ENCODE measurements at regions not wholly inside any gene's neighbourhood (a gene's known extent, or its start where the extent isn't known, plus 50 kb on each side); places are given as distances from the start of the nearest gene placed in this dataset.

DNA sequence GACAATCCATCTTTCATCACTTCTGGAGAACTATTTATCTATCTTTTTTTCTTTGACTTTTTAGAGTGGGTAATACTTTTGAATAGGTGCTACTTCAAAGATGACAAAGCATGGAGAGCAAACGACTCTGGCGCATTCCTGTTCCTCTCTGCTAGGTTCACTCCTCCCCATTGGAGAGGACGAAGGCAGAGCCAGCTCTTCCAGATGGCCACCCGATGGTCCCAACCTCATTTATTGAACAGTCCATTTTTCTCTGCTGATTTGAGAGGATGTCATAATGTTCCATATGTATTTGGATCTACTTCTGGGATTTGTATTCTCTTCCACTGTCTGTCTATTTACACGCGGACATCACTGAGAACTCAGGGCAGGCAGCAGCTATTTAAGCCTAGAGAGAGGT is 284.3 kb upstream of the CXCR4 start:
- DNase-seq (ENCODE audit: low spot score), result no peak

DNA sequence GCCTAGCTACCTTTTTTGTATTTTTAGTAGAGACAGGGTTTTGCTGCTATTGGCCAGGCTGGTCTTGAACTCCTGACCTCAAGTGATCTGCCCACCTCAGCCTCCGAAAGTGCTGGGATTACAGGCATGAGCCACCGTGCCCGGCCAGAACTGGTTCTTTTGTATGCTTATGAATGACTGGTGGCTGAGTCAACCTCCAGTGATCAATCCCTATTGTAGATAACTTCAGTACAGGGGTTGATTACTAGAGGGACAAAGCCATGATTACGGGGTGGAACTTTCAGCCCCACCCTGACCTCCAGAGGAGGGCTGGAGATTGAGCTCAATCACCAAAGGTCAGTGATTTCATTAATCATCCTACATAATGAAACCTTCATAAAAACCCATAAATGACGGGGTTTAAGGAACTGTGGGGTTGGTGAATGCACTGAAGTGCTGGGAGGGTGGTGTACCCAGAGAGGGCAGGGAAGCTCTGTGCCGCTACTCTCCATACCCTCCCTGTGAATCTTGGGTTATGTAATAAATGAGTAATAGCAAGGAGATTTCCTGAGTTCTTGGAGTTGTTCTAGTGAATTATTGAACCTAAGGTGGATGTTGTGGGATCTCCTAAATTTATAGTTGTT is 281.8 kb upstream of the CXCR4 start:
- DNase-seq (ENCODE audit: low spot score), result no peak

DNA sequence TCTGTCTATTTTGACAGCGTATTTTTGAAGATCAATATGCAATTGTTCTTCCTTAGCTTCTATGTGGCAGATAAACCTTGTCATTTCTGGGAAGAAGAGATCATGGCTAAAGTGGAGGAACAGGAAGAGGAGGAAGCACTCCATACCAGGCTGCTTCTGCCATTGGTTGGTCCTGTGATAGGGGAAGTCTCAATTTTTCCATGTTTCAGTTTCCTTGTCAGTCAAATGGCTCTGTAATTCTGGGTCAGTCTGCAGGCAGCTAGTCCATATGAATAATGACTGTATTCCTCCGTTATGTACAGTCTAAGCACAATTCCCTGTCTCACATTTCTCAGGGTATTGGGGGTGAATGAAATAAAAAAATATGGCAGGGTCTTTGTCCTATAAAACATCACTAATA is 277.6 kb upstream of the CXCR4 start:
- DNase-seq (ENCODE audit: low spot score), result no peak

DNA sequence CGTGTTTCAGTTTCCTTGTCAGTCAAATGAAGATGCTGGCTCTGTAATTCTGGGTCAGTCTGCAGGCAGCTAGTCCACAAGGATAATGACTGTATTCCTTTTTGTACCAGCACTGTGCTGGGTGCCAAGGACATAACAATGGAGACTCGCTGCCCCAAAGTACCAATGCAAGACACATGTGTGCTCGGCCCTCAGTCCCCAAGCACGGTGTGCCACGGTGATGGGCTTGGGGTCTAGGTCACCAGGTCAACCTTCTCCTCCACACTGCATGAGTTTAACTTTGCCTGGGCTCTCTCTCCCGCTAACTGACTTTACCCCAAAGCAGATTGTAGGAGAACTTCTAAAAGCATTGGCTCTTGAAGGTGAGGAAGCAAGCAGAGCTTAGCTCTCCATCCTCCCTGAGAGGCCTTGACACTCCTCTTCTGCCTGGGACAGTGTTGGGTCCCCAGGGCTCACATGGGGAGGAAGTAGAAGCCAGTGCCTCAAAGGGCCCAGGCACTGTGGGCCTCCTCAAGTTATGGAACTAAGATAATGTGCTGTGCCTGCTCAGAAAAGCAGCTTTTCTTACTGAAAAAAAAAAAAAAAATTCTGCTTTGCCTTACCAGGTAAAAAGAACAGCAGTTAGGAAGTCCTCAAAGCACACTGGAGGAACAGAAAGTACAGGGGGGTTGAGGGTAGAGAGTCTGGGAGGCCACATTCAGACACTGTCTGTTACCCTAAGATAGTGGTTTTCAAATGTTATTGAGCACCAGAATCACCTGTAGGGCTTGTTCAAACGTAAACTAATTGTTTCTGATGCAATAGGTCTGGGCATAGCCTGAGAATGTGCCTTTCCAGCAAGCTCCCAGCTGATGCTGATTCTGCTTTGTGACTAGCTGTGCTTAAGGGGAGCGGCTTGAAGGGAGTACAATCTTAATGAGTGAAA is 276.4 kb upstream of the CXCR4 start:
- no peak for DNase-seq (ENCODE audit: low spot score)

DNA sequence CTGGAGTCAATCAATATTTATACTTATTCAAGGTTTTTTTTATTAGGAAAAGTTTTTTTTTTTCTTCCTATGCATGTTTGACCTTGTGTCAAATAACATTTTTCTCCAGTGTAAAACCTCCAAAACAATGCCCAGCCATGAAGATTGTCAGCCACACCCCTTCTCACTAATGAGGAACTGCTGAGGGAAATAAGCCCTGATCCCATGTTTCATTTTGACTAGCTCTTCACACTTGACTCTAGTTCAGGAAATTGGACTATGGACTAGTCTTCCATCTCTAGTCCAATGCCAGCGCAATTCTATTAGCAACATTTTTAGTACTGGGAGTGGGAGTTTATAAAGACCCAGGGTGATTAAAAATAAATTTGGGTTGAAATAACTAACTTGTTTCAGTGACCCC is 275.6 kb upstream of the CXCR4 start:
- no peak for DNase-seq (ENCODE audit: low spot score)

DNA sequence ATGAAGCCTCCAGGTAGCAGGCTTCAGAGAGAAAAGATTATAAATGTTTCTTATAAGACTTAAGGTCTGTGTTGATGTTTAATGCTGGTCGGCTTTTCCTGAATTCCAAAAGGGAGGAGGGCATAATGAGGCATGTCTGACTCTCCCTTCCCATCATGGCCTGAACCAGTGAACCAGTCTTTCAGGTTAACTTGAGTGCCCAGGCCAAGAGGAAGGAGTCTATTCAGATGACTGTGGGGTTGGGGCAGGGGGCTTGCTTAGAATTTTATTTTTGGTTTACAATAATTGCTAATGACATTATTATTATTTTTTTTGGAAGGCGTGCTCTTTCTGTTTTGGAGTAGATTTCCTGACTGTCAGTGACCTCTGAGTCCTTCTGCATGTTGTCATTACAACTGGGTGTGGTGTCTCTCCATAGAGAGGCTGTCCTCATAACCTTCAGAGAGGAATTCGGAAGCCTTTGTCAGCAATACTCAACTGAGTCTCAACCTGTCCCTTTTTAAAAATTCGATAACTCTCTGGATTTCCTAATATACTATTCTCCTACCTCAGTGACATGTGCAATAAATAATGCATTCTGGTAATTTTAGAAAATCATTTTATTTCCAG is 275.1 kb upstream of the CXCR4 start:
- no peak for DNase-seq (ENCODE audit: low spot score)

DNA sequence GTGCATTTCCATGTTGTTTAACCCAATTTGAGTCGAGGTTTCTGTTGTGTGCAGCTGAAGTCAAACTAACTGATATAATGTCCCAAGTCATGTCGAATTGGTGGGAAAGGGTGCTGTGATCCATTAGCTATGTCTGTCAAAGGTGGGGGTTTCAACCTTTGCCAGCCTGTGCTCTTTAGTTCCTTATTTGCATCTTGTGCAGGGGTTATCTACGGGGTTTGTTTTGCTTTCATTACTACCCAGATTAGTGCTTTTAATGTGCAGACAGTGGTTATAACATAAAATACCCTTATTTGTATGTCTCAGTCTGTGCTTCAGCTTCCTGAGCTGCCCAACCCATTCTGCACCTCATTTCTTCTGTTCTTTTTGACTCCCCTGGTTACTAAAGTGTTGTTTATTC is 271.9 kb upstream of the CXCR4 start:
- no peak for DNase-seq (ENCODE audit: low spot score)

DNA sequence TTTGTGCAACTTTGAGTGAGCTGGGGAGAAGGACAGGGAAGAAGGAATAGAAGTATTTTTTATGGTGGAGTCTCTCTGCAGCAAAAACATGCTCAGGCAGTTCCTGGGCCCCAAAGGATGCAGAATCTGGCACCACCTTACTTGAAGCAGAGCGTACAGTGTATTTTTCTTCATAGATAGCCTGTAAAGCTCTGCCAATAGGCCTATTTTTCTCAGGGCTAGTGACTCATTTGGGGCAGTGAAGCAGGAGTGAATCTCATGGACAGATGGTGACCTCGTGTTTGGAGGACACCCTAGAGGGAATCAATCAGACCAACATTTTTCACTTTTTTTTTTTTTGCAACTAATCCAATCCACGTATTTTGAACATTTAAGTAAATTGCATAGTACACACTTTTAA is 268.1 kb upstream of the CXCR4 start:
- no peak for DNase-seq (ENCODE audit: low spot score)

DNA sequence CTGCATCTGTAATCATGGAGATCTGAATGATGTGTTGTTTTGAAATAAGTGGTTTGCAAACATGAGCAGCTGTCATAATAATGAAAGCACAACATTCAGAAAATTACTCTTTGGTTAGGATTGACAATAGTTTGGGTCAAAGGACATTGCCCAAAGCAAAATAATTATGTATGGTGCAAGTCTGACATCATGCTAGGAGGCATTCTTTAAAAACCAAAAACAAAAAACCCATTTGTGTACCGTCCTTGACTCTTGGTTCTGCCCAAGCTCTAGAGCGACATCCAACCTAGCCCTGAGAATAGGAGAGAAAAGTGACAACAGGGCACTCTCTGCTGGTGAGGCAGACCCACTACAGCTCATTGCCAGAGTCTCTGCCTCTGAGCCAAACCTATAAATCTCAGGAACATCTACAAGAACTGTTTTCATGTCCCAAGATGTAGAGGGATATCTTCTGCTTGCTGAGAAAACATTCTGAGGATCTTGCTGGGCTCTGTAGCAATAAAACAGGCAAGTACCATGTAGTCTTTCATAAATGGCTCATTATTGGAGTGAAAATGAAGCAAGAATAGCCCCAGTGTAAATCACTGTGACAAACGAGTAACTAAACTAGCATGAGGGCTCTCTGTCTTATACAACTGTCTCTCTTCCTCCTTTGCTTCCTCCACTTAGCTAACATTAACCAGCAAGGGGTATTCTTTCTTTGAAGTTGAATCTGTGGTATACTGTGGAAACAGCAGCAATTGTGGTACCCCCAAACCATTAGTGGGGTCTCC is 266.8 kb upstream of the CXCR4 start:
- DNase-seq (ENCODE audit: low spot score), result peak; percentile 63

DNA sequence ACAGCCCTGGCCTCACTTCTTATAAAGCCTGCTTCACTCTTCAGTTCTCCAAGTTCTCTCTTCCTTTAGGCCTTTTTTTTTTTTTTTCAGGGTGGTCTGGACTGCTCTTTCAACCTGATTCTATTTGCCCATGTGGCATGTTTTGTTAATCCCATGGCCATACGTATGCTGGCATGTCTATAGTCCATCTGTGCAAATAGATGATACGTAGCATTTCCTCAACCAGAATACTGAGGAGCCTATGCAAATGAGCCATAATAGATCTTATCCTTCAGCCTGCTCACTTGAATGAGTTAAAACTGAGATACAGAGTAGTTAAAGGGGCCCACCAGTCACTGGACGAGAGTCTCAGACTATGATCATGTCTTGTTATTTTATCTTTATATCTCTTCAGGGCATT is 265.2 kb upstream of the CXCR4 start:
- DNase-seq (ENCODE audit: low spot score), result no peak

DNA sequence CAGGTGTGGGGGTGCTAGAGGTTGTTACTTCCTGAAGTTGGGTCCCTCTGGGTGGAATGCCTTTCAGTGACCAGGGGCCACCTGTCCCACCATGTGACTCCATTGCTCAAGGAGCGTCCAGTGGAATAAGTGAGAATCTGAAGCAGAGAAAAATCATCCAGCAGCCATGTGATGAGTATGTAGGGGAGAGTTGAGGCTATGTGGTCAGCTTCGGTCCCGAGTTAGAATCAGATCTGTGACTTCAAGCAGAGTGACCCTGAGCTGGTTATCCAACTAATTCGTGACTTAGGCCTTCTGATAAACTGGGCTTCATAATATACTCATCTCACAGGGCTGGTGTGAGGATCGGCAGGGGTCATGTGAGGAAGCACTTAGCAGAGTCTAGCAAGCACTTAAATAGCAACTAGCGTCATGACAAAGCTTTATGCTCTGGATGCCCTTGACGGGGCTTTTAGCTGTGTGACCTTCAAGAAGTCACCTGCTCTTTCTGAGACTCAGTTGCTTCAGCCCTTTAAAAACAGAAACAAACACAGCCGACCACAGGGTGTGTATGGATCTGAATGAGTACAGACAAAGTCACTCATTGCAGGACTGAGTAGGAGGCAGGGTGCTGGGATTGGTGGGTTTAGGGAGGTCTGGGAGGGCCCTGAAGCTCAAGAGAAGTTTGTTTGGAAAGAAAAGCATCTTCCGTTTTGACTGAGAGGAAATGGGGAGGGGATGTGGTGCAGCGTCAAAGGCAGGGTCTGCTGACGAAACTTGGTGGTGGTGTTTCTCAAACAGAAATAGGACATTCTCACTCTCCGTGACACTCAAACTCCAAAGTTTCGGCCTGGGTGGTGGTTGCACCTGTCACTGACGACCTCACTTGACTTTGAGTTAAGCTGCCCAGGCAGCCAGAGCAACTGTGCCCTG is 264.0 kb upstream of the CXCR4 start:
- DNase-seq (ENCODE audit: low spot score), result no peak

DNA sequence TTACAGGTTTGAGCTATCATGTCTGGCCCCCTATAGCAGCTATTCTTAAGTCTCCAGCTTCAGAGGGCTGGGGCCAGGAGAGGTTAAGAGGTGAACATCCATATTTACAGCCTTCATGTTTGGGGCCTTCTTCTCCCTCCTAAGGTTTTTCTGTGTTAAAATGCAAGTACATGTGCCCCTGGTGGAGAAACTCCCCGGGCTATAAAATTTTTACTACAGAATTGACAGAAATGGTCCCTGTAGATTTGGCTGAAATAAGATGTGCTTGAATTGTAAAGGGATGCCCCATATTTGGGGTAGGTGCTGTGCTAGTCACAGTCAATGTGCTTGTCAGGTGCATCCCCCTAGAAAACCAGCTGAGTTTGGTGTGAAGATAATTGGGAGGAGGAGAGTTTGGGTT is 263.3 kb upstream of the CXCR4 start:
- no peak for DNase-seq (ENCODE audit: low spot score)

DNA sequence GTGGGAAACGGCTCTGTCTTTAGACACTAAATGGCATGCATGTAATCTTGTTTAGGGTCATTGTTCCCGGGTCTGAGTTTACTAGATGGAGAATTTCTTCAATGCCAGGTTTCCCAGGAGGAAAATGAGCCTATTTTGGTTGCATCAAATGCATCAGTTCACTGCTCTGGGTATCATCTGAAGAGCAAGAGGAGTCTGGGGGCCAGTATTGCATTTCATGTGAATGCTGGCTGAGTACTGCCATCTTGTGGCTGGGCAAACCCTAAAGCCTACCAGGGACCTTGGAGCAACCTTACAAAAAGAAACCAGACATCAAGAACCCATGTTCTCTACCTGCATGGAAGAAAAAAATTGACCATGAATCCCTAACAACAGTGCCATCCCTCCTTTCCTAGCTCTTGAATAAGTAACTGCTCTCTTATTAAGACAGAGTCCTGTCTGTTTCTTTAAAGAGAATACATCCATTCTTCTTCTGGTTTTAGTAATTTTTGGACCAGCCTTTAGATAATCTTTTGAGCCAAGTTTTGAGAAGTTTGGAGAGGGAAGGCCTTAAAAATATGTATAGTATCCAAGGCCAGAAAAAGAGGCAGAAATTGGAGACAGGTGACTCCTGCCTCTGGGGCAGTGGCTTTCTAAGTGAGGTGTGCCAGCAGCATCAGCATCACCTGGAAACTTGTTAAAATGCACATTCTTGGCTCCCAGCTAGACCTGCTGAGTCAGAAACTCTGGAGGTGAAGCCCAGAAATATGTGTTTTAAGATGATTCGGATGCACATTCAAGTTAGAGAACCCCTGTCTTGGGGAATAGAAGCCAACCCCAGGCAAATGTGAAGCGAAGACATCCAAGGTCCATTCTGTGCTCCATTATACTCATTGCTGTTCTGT is 261.0 kb upstream of the CXCR4 start:
- peak; percentile 67 for DNase-seq (ENCODE audit: low spot score)

DNA sequence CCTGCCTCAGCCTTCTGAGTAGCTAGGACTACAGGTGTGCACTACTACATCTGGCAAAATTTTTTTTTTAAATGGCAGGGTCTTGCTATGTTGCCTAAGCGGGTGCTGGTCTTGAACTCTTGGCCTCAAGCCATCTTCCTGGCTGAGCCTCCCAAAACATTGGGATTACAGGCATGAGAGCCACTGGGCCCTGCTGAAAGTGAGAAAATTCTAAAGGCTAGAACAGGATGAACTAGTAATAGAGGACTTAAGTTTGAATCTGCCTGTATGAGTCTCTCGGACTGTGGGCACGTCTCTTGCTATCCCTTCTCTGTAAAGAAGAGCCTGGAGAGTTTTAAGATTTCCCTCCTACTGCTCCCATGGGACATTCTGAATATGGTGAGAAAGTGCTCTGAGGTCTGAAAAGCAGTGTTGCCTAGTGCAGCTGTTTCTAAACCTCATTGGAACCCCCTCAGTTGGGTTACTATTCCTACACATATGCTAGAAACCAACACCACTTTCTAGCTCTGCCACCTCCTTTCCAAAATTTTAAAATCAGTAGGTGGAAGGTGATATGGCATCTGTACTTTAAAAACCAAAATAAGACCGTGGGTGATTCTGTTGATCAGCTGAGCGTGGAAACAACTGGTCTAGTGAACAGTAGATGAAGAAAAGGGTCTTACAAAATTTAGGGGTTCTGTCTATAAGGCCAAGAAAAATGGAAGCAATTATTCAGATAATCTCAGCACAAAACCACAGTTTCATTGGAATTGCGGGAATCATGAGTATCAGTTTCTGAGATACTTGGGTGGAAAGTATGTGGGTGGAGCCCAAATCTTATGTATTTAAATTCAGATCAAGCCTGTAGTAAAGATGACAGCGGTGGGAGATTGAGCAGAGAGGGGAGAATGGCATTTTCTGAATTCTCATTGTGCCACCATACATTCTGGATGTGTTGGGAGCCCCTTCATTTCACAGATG is 259.8 kb upstream of the CXCR4 start:
- DNase-seq (ENCODE audit: low spot score), result no peak

DNA sequence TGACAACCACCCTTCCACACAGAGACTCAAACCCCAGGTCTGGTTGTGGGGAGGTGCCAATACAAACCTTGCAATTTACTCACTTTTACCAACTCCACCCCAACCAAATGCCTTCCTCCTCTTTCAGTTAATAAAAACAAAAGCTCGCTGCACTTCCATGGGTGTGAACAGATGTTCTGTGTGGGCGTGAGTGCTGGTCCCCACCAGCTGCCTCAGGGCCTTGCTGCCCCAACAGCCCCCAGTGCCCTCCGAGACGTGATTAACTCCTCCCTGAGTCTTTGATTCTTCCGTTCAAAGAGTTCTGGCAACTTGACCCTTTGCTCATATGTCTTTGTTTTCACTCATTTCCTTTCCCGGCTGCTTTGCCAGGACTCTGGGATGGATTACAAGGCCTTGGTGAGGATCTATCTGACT is 258.9 kb upstream of the CXCR4 start:
- DNase-seq (ENCODE audit: low spot score), result peak; percentile 31

DNA sequence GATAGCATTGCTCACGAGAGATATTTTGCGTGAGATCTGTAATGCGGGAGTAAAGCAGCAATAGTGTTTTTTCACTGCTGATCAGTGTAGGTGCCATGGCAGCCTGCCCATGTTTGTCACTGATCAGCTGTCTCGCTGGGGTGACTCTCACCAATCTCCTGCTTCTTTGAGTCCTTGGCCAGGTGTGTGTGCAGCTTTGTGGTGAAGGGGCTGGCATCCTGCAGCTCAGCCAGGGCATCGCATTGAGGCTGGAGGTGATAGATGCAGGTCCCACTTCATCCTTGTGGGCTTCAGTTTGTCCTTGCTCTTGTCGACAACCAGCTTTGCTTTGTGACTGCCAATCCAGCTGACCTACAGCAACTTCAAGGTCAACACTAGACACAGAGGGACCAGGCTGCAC is 258.3 kb upstream of the CXCR4 start:
- DNase-seq (ENCODE audit: low spot score), result no peak

DNA sequence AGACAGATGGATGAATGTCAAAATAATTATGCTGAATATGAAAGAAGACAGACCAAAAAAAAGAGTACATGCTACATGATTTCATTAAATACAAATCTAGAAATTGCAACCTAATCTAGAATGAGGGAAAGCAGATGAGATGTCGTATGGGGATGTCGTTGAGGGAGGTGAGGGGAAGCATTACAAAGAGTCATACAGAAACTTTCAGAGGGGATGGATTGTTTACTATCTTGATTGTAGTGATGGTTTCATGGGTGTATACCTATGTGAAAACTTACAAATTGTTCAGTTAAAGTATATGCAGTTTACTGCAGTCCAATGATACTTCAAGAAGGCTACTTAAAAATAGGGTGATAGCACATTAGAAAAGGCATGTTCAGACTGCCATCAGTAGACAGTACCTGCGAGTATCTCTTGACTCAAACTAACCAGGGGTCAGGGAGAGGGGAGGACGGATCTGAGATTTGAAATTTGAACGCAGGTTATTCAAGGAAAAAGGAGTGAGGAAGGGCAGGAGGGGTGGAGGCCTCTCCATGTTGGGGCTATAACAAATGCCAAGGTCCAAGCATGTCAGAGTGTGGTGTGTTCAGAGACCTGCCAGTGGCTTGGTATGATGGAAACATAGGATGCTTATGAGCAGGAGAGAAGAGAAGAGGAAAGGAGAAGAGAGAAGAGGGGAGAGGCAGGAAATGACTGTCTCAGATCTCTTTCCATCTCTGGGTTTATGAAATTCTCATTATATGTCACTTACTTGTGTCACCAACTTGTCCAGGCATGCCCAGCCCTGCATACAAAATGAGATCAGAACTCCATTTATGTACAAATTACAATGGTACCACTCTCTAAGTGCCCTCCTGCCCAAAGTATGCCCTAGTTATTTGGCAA is 257.3 kb upstream of the CXCR4 start:
- no peak for DNase-seq (ENCODE audit: low spot score)

DNA sequence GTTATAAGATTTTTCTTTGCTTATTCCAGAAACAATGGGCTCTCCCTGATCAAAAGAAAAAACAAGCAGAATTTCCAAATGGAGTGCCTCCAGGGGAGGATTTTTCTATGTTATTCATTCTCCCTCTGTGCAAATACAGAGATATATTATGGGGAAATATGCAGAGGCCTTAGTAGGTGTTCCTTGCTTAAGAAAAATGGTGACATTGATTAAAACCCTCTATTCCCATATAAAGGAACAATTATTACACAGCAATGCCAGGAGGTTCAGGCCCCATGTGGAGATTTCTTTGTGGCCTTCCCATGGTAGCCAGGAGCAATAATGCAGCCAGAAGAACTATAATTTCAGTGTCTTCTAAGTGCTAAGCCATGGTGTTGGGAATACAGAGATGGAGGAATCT is 255.9 kb upstream of the CXCR4 start:
- no peak for DNase-seq (ENCODE audit: low spot score)

All from kidney capillary endothelial cell (primary cell).